ENCODE measurements at regions not wholly inside any gene's neighbourhood (a gene's known extent, or its start where the extent isn't known, plus 50 kb on each side); places are given as distances from the start of the nearest gene placed in this dataset.

DNA sequence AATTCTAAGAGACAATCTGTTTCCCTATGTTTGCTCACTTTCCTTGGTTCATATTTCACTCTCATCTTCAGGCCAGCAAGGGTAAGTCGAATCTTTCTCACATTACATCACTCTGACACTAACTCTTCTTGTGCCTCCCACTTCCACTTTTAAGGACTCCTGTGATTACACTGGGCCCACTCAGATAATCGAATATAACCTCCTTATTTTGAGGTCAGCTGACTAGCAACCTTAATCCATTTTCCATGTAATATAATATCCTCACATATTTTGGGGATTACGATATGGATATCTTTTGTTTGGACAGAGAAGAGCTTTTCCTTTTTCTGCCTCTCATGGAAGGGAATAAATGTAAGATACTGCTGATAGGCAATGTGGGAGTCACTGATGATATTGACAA, 2015.7 kb upstream of the LRRTM1 start:
- H3K4me3 Mint-ChIP-seq = no peak overlapping the region
- ATAC-seq (no peak), DNase-seq (no peak)
- no peak overlapping the region for H3K27ac Mint-ChIP-seq
- CTCF ChIA-PET = no interaction called here
- H3K36me3 Mint-ChIP-seq = no peaks in the 10 kb centered on the region
- no peaks in the 10 kb centered on the region for H3K27me3 Mint-ChIP-seq
- H3K4me1 Mint-ChIP-seq = no peaks in the 10 kb centered on the region
- peaks cover 7% of the 10 kb centered on the region for H3K9me3 Mint-ChIP-seq (ENCODE audit: low read depth)

DNA sequence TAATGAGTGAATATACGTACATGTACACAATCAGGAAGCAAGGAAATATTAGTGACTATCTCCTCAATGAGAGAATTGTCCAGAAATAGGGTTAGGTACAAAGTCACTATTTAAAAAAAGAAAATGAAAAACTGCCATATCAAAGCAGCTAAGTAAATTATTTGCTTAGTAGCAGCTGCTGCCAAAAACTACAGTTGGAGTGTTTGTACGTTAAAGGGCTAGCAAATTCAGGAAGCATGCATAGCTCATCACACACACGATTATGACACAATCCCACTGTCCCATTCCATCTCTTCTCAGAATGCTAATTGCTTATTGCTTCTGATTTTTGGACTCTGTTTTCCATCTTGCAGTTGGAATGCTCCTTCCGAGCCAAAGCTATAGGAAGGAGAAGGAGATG, 2012.5 kb upstream of the LRRTM1 start:
- Mint-ChIP-seq H3K4me3 (no peak overlapping the region), H3K36me3 (no peaks in the 10 kb centered on the region), H3K27me3 (no peaks in the 10 kb centered on the region), H3K4me1 (no peaks in the 10 kb centered on the region), H3K9me3 (ENCODE audit: low read depth) (peaks cover 6% of the 10 kb centered on the region), H3K27ac (no peak overlapping the region)
- ATAC-seq (no peak), DNase-seq (no peak)
- CTCF ChIA-PET = no interaction called here

- CTCF ChIA-PET = no interaction called here
- DNase-seq (no peak), ATAC-seq (no peak)
- Mint-ChIP-seq H3K27ac (no peak overlapping the region), H3K9me3 (ENCODE audit: low read depth) (peaks cover 6% of the 10 kb centered on the region), H3K4me3 (no peak overlapping the region), H3K36me3 (no peaks in the 10 kb centered on the region), H3K4me1 (no peaks in the 10 kb centered on the region), H3K27me3 (no peaks in the 10 kb centered on the region)
Measured at GRCh38 chr2:82316586-82316985, 2012.0 kb upstream of the LRRTM1 start.

GRCh38 chr2:82314836-82315472, 2010.4 kb upstream of the LRRTM1 start:
- no peak for ATAC-seq
- Mint-ChIP-seq H3K9me3 (ENCODE audit: low read depth) (no peaks in the 10 kb centered on the region), H3K36me3 (no peaks in the 10 kb centered on the region), H3K27me3 (no peaks in the 10 kb centered on the region), H3K4me3 (no peak overlapping the region), H3K27ac (no peak overlapping the region), H3K4me1 (no peaks in the 10 kb centered on the region)
- CTCF ChIA-PET = no interaction called here
- no peak for DNase-seq

DNA sequence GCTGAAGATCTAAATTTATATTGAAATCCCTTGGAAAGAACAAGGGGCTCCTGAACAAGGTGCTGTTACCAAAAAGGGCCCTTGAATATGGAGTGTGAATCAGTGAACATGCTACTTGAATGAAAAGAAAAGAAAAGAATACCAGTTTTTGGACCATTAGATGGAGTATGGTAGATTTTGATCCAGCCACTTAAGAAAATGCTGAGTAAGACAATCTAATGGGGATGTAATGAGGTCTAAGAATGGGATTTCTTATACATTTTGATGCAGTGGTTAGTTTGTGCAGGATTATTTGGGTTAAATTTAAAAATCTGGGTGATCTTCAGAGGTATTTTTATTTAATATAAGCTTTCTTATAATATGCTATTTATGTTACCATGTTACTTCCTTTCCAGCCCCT, 2003.0 kb upstream of the LRRTM1 start:
- CTCF ChIA-PET = no interaction called here
- Mint-ChIP-seq H3K4me3 (no peak overlapping the region), H3K27me3 (no peaks in the 10 kb centered on the region), H3K27ac (no peak overlapping the region), H3K9me3 (ENCODE audit: low read depth) (peaks cover 7% of the 10 kb centered on the region), H3K4me1 (no peaks in the 10 kb centered on the region), H3K36me3 (no peaks in the 10 kb centered on the region)
- ATAC-seq = no peak
- DNase-seq = no peak

GRCh38 chr2:82301506-82301905, 1997.0 kb upstream of the LRRTM1 start:
- DNase-seq (no peak), ATAC-seq (no peak)
- Mint-ChIP-seq H3K4me3 (no peak overlapping the region), H3K27me3 (no peaks in the 10 kb centered on the region), H3K36me3 (no peaks in the 10 kb centered on the region), H3K4me1 (no peaks in the 10 kb centered on the region), H3K9me3 (ENCODE audit: low read depth) (peaks cover 19% of the 10 kb centered on the region), H3K27ac (no peak overlapping the region)
- CTCF ChIA-PET = no interaction called here

DNA sequence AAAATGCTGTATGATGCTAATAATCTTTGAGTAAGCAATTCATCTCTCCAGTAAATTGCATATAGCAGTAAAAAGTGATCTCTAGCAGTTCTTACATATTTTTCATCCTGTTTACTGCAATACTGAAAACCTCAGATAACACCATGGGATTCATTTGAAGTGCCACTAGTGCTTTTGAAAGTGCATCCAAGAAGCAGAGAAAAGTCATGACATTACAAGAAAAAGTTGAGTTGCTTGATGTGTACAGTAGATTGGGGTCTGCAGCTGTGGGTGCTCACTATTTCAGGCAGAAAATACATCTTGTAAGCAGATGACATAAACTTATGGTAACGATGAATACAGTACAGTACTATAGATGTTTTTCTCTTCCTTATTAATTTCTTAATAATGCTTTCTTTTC, 1984.9 kb upstream of the LRRTM1 start:
- no peaks in the 10 kb centered on the region for H3K4me1 Mint-ChIP-seq
- peaks cover 5% of the 10 kb centered on the region for H3K9me3 Mint-ChIP-seq (ENCODE audit: low read depth)
- H3K27me3 Mint-ChIP-seq = no peaks in the 10 kb centered on the region
- no peak overlapping the region for H3K27ac Mint-ChIP-seq
- H3K36me3 Mint-ChIP-seq = no peaks in the 10 kb centered on the region
- ATAC-seq = no peak
- no peak overlapping the region for H3K4me3 Mint-ChIP-seq
- CTCF ChIA-PET = no interaction called here
- DNase-seq = no peak

GRCh38 chr2:82283075-82283474, 1978.5 kb upstream of the LRRTM1 start:
- CTCF ChIA-PET = no interaction called here
- H3K36me3 Mint-ChIP-seq = no peaks in the 10 kb centered on the region
- DNase-seq = no peak
- H3K9me3 Mint-ChIP-seq (ENCODE audit: low read depth) = peaks cover 3% of the 10 kb centered on the region
- no peak for ATAC-seq
- H3K27me3 Mint-ChIP-seq = no peaks in the 10 kb centered on the region
- no peak overlapping the region for H3K27ac Mint-ChIP-seq
- H3K4me1 Mint-ChIP-seq = no peaks in the 10 kb centered on the region
- H3K4me3 Mint-ChIP-seq = no peak overlapping the region

GRCh38 chr2:82282111-82282882, 1977.7 kb upstream of the LRRTM1 start:
- peaks cover 5% of the 10 kb centered on the region for H3K9me3 Mint-ChIP-seq (ENCODE audit: low read depth)
- ATAC-seq (no peak), DNase-seq (no peak)
- H3K27ac Mint-ChIP-seq = no peak overlapping the region
- no peak overlapping the region for H3K4me3 Mint-ChIP-seq
- no peaks in the 10 kb centered on the region for H3K27me3 Mint-ChIP-seq
- no peaks in the 10 kb centered on the region for H3K4me1 Mint-ChIP-seq
- no peaks in the 10 kb centered on the region for H3K36me3 Mint-ChIP-seq
- CTCF ChIA-PET = no interaction called here

DNA sequence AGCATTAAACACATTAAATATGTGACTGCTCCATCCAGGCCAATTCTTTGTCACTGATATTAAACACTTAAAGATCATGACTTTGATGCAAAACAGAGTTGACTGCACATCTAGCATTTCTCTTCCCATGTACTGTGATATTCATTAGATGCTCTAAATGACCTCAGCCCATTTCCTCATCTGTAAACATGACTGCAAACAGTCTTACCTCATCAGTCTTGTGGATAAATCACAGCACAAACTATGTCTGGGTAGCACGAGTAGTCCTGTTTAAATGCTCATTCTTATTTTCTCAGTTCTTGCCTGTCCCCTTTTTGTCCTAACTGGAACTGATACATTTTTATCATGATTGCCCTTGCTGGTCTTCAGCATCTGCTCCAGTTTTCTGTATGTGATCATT, 1974.8 kb upstream of the LRRTM1 start:
- Mint-ChIP-seq H3K27me3 (no peaks in the 10 kb centered on the region), H3K4me3 (no peak overlapping the region), H3K27ac (no peak overlapping the region), H3K4me1 (no peaks in the 10 kb centered on the region), H3K9me3 (ENCODE audit: low read depth) (peaks cover 2% of the 10 kb centered on the region), H3K36me3 (no peaks in the 10 kb centered on the region)
- ATAC-seq (no peak), DNase-seq (no peak)
- CTCF ChIA-PET = no interaction called here

GRCh38 chr2:82278416-82278815, 1973.9 kb upstream of the LRRTM1 start:
- no peak overlapping the region for H3K27ac Mint-ChIP-seq
- no peak for DNase-seq
- CTCF ChIA-PET = no interaction called here
- H3K9me3 Mint-ChIP-seq (ENCODE audit: low read depth) = peaks cover 5% of the 10 kb centered on the region
- H3K36me3 Mint-ChIP-seq = no peaks in the 10 kb centered on the region
- no peak for ATAC-seq
- no peaks in the 10 kb centered on the region for H3K4me1 Mint-ChIP-seq
- H3K4me3 Mint-ChIP-seq = no peak overlapping the region
- no peaks in the 10 kb centered on the region for H3K27me3 Mint-ChIP-seq

GRCh38 chr2:82275599-82275998, 1971.0 kb upstream of the LRRTM1 start:
- no peak overlapping the region for H3K4me3 Mint-ChIP-seq
- H3K36me3 Mint-ChIP-seq = no peaks in the 10 kb centered on the region
- DNase-seq (no peak), ATAC-seq (no peak)
- CTCF ChIA-PET = no interaction called here
- peaks cover 6% of the 10 kb centered on the region for H3K9me3 Mint-ChIP-seq (ENCODE audit: low read depth)
- no peak overlapping the region for H3K27ac Mint-ChIP-seq
- H3K27me3 Mint-ChIP-seq = no peaks in the 10 kb centered on the region
- H3K4me1 Mint-ChIP-seq = no peaks in the 10 kb centered on the region

- no peaks in the 10 kb centered on the region for H3K4me1 Mint-ChIP-seq
- no peak overlapping the region for H3K4me3 Mint-ChIP-seq
- H3K27ac Mint-ChIP-seq = no peak overlapping the region
- H3K27me3 Mint-ChIP-seq = no peaks in the 10 kb centered on the region
- CTCF ChIA-PET = no interaction called here
- DNase-seq = no peak
- peaks cover under 1% of the 10 kb centered on the region for H3K9me3 Mint-ChIP-seq (ENCODE audit: low read depth)
- ATAC-seq = no peak
- no peaks in the 10 kb centered on the region for H3K36me3 Mint-ChIP-seq
Measured at GRCh38 chr2:82268446-82268845, 1963.9 kb upstream of the LRRTM1 start.

GRCh38 chr2:82260521-82260920, 1956.0 kb upstream of the LRRTM1 start:
- H3K9me3 Mint-ChIP-seq (ENCODE audit: low read depth) = peaks cover 10% of the 10 kb centered on the region
- ATAC-seq = no peak
- no peaks in the 10 kb centered on the region for H3K27me3 Mint-ChIP-seq
- no peak for DNase-seq
- H3K4me3 Mint-ChIP-seq = no peak overlapping the region
- no peak overlapping the region for H3K27ac Mint-ChIP-seq
- no peaks in the 10 kb centered on the region for H3K36me3 Mint-ChIP-seq
- CTCF ChIA-PET = no interaction called here
- H3K4me1 Mint-ChIP-seq = no peaks in the 10 kb centered on the region

All from activated CD8-positive, alpha-beta memory T cell treated with anti-CD3 and anti-CD28 coated beads, Interleukin-2, amount 10 ng/mL, durations not matched to agents 7 days and 5 days (primary cell).